ENCODE measurements at regions not wholly inside any gene's neighbourhood (a gene's known extent, or its start where the extent isn't known, plus 50 kb on each side); places are given as distances from the start of the nearest gene placed in this dataset.

GRCh38 chr10:117934477-117934876 is 112.3 kb downstream of the RAB11FIP2 start:
- Mint-ChIP-seq H3K27ac (ENCODE audit: unreplicated experiment) (no peak overlapping the region), H3K36me3 (ENCODE audit: low read depth) (no peaks in the 10 kb centered on the region), H3K9me3 (ENCODE audit: low read depth) (peaks cover 7% of the 10 kb centered on the region), H3K4me3 (ENCODE audit: unreplicated experiment) (no peak overlapping the region), H3K27me3 (ENCODE audit: low read depth) (no peaks in the 10 kb centered on the region), H3K4me1 (ENCODE audit: low read depth) (no peaks in the 10 kb centered on the region)
- DNase-seq (ENCODE audit: low spot score), result no peak
- no peak for TF ChIP-seq CTCF (IDR thresholded peaks at IDR 0.05)

DNA sequence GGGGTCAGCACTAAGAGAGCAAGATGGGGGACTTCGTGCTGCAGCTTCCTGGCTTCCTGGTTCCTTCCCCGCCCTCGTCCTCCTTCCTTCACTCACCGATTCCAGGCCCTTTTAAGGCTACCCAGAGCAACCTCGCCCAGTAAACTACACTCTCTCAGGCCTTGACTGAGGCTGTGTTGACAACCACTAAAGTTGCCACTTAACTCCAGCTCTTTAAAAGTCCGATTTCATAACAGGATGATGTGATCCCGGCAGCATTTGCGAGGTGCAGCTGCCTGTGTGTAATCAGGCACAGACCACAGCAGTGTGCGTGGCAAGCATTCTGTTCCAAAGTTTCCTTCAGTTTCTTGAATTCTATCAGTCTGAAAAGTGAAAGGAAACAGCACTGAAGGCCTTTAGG is 110.6 kb downstream of the RAB11FIP2 start:
- no peak overlapping the region for H3K4me3 Mint-ChIP-seq (ENCODE audit: unreplicated experiment)
- no peaks in the 10 kb centered on the region for H3K27me3 Mint-ChIP-seq (ENCODE audit: low read depth)
- H3K9me3 Mint-ChIP-seq (ENCODE audit: low read depth), result peaks cover 5% of the 10 kb centered on the region
- no peak for DNase-seq (ENCODE audit: low spot score)
- no peaks in the 10 kb centered on the region for H3K36me3 Mint-ChIP-seq (ENCODE audit: low read depth)
- no peak overlapping the region for H3K27ac Mint-ChIP-seq (ENCODE audit: unreplicated experiment)
- TF ChIP-seq CTCF (IDR thresholded peaks at IDR 0.05), result no peak
- H3K4me1 Mint-ChIP-seq (ENCODE audit: low read depth), result no peaks in the 10 kb centered on the region

DNA sequence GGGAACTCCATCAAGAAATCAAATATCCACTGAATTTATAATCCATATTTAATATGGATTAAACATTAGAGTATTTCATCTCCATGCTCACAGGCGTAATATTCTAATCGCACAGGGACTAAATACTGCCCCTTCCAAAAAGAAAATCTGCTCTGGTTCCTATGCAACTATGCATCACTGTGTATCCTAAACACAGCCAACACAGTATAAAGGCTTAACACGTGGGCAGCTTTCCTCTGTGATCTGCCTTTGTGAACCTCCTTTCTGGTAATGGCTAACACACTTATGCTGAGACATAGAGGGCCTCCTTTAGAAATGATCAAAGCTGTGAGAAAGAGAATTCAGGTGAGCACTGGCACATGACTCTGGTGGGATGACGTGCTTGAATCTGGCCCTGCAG is 110.2 kb downstream of the RAB11FIP2 start:
- peaks cover 2% of the 10 kb centered on the region for H3K9me3 Mint-ChIP-seq (ENCODE audit: low read depth)
- no peak overlapping the region for H3K4me3 Mint-ChIP-seq (ENCODE audit: unreplicated experiment)
- no peaks in the 10 kb centered on the region for H3K4me1 Mint-ChIP-seq (ENCODE audit: low read depth)
- no peak for TF ChIP-seq CTCF (IDR thresholded peaks at IDR 0.05)
- no peak overlapping the region for H3K27ac Mint-ChIP-seq (ENCODE audit: unreplicated experiment)
- H3K36me3 Mint-ChIP-seq (ENCODE audit: low read depth), result no peaks in the 10 kb centered on the region
- no peak for DNase-seq (ENCODE audit: low spot score)
- no peaks in the 10 kb centered on the region for H3K27me3 Mint-ChIP-seq (ENCODE audit: low read depth)

DNA sequence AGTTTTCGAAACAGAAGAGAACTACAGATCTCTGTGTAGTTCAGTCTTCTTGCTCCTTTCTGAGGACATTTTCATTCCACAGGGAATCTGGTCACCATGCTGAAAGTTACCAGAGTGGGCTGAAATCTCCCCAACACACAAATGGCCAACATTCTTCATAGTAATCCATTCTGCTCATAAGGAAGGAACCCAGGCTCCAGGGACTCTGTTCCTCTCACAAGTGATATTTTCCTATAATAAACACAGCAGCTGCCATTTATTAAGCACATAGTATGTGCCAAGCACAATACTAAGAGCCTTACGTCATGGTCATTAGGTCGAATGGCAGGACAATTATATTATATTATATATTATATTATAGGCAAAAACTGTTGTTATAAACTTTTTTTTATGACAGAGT is 109.8 kb downstream of the RAB11FIP2 start:
- no peaks in the 10 kb centered on the region for H3K4me1 Mint-ChIP-seq (ENCODE audit: low read depth)
- no peaks in the 10 kb centered on the region for H3K27me3 Mint-ChIP-seq (ENCODE audit: low read depth)
- no peak for TF ChIP-seq CTCF (IDR thresholded peaks at IDR 0.05)
- H3K4me3 Mint-ChIP-seq (ENCODE audit: unreplicated experiment), result no peak overlapping the region
- peaks cover 2% of the 10 kb centered on the region for H3K9me3 Mint-ChIP-seq (ENCODE audit: low read depth)
- DNase-seq (ENCODE audit: low spot score), result no peak
- no peaks in the 10 kb centered on the region for H3K36me3 Mint-ChIP-seq (ENCODE audit: low read depth)
- H3K27ac Mint-ChIP-seq (ENCODE audit: unreplicated experiment), result no peak overlapping the region

DNA sequence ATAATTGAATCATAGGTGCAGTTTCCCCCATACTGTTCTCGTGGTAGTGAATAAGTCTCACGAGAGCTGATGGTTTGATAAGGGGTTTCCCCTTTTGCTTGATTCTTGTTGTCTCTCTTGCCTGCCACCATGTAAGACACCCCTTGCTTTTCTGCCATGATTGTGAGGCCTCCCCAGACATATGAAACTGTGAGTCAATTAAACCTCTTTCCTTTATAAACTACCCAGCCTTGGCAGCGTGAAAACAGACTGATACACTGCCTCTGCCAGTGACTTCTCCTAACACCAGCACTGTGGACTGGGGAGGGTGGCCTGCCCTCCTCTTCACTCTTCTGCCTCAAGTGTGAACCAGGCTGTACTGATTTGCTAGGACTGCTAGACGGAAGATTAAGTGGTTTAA is 108.6 kb downstream of the RAB11FIP2 start:
- TF ChIP-seq CTCF (IDR thresholded peaks at IDR 0.05), result no peak
- DNase-seq (ENCODE audit: low spot score), result no peak
- Mint-ChIP-seq H3K27me3 (ENCODE audit: low read depth) (no peaks in the 10 kb centered on the region), H3K27ac (ENCODE audit: unreplicated experiment) (no peak overlapping the region), H3K36me3 (ENCODE audit: low read depth) (no peaks in the 10 kb centered on the region), H3K4me3 (ENCODE audit: unreplicated experiment) (no peak overlapping the region), H3K4me1 (ENCODE audit: low read depth) (no peaks in the 10 kb centered on the region), H3K9me3 (ENCODE audit: low read depth) (no peaks in the 10 kb centered on the region)
